SK-N-SH (cell line): ENCODE measurements at regions not wholly inside any gene's neighbourhood (a gene's known extent, or its start where the extent isn't known, plus 50 kb on each side); places are given as distances from the start of the nearest gene placed in this dataset.

ENCODE experiments used
- MXI1 ChIP-seq: IDR thresholded peaks from 2 replicates; pipeline ENCODE4 v1.6.1; 2012; ENCODE audit warnings: mild to moderate bottlenecking, low read depth, low read length, improper control_type of control experiment
- POLR2AphosphoS5 ChIP-seq: IDR thresholded peaks from 2 replicates; pipeline ENCODE4 v1.6.1; 2012; ENCODE audit warnings: low read depth, low read length
- SMC3 ChIP-seq: IDR thresholded peaks from 2 replicates; pipeline ENCODE4 v1.6.1; 2012; ENCODE audit warnings: low read depth, low read length, improper control_type of control experiment
- TF ChIP-seq, protein P1 (sequence below): IDR thresholded peaks from 2 replicates; pipeline ENCODE4 v1.4.0; 2012; ENCODE audit warnings: low read depth, borderline replicate concordance
- TF ChIP-seq, protein P2 (sequence below): fragments of 200-600 bp; sonication (generic); IDR thresholded peaks from 2 replicates; pipeline ENCODE4 v1.6.1; 2017; ENCODE audit warnings: antibody characterized with exemption, mild to moderate bottlenecking, moderate library complexity

- TF ChIP-seq, protein P1, sequence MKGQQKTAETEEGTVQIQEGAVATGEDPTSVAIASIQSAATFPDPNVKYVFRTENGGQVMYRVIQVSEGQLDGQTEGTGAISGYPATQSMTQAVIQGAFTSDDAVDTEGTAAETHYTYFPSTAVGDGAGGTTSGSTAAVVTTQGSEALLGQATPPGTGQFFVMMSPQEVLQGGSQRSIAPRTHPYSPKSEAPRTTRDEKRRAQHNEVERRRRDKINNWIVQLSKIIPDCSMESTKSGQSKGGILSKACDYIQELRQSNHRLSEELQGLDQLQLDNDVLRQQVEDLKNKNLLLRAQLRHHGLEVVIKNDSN: no peak
- TF ChIP-seq, protein P2, sequence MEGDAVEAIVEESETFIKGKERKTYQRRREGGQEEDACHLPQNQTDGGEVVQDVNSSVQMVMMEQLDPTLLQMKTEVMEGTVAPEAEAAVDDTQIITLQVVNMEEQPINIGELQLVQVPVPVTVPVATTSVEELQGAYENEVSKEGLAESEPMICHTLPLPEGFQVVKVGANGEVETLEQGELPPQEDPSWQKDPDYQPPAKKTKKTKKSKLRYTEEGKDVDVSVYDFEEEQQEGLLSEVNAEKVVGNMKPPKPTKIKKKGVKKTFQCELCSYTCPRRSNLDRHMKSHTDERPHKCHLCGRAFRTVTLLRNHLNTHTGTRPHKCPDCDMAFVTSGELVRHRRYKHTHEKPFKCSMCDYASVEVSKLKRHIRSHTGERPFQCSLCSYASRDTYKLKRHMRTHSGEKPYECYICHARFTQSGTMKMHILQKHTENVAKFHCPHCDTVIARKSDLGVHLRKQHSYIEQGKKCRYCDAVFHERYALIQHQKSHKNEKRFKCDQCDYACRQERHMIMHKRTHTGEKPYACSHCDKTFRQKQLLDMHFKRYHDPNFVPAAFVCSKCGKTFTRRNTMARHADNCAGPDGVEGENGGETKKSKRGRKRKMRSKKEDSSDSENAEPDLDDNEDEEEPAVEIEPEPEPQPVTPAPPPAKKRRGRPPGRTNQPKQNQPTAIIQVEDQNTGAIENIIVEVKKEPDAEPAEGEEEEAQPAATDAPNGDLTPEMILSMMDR: no peak
- no peak for TF ChIP-seq POLR2AphosphoS5
- TF ChIP-seq SMC3: no peak
- no peak for TF ChIP-seq MXI1
These were observed 1397.6 kb upstream of the DDX18 start for GRCh38 chr2:116416731-116417377.
